GM18858 (cell line): ENCODE measurements at regions not wholly inside any gene's neighbourhood (a gene's known extent, or its start where the extent isn't known, plus 50 kb on each side); places are given as distances from the start of the nearest gene placed in this dataset.
A peak's percentile ranks its signal among the peaks of the same experiment; 100 is the strongest.

Source experiments
- ATAC-seq: cut with Tn5 transposase; IDR thresholded peaks from one replicate; pipeline ENCODE4 v1.9.1; 2021; ENCODE audit not compliant: unreplicated experiment

- no peak for ATAC-seq
Observed at GRCh38 chr14:100638211-100638855, 51.1 kb upstream of the BEGAIN start.

- ATAC-seq = no peak
Observed at GRCh38 chr14:100639280-100639679, 52.1 kb upstream of the BEGAIN start.

DNA sequence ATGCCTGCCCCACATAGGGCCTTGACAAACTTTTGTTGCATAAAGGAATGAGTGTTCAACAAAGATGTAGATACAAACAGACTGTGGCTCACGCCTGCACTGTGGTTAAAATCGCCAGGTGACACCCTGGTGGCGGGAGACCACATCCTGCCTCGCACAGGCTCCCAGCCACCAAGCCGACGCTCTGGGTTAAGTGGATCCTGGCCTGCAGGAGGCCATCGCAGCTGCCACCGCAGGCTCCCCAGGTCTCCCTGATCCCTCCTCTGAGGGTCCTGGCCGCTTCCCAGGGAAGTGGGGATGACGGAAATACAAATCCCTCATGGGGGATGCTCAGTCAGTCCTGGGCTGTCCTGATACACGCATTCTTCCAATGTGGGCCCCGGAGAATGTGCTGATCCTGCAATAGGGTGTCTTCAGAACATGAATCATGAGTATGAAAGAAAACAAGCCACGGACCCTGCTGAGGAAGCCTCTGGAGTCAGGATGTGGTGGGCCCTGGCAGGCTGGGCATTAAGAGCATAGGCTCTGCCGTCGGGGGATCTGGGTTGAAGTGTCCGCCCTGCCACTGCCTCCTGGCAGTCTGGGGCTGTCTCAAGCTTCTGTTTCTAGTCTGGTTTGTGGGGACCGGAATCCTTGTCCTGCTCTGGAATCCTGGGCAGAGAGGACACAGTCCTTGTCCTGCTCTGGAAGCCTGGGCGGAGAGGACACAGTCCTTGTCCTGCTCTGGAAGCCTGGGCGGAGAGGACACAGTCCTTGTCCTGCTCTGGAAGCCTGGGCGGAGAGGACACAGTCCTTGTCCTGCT is 53.5 kb upstream of the BEGAIN start:
- ATAC-seq = peak; percentile 92

DNA sequence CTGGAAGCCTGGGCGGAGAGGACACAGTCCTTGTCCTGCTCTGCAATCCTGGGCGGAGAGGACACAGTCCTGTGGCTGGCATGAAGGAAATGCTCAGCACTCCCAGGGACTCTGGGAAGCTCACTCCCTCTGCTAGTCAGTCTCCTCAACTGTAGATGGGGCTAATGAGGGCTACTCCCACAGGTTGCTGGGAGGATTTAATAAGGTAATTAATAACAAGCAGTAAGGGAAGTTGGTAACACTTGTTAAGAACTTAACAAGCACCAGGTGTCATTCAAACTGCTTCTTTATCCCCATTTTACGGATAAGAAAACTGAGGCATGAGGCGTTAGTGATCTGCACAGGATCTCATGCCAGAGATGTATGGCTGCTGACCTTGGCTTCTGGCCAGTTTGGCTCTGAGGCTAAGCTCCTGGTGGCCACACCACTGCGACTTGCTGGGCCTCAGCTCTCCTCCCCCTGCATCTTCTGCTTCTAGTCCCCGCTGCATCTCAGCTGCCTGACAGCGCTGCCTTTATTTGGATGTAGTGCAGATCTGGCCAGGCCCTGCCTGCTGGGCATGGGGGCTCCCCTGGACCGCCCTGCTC is 54.1 kb upstream of the BEGAIN start:
- no peak for ATAC-seq

- no peak for ATAC-seq
Observed at GRCh38 chr14:100643426-100643825, 56.2 kb upstream of the BEGAIN start.

DNA sequence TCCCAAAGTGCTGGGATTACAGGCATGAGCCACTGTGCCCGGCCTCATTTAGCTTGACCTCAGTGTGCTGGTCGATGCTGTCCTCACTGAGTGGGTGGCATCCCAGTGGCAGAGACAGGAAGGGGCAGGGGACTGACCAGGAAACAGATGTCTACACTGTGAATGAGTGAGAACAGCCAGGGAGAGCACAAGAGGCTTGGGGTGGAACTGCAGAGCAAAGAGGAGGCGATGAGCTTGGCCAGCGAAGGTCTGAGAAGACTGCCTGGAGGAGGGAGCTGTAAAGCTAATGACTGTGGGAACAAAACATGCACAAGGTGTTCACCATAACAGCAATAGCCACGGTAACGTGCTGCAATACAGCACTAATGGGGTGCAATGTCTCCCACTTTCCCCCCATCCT is 57.2 kb upstream of the BEGAIN start:
- ATAC-seq = no peak

DNA sequence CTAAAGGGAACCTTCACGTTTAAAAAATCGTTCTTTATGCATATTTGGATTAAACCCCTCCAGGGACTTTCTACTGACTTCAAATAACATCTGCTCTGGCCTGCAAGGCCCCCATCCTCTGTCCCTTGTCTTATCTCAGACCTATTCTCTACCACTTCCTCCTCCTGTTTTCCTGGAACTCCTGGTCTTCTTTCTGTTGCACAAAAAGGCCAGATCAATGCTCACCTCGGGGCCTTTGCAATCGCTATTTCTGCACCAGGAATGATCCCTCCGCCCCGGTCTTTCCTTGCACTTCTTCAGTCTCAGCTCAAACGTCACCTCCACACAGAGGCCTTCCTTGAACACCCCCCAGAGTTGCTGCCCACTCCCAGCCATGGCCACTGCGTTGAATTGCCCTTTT is 57.6 kb upstream of the BEGAIN start:
- no peak for ATAC-seq

GRCh38 chr14:100645196-100645981 is 58.2 kb upstream of the BEGAIN start:
- no peak for ATAC-seq

DNA sequence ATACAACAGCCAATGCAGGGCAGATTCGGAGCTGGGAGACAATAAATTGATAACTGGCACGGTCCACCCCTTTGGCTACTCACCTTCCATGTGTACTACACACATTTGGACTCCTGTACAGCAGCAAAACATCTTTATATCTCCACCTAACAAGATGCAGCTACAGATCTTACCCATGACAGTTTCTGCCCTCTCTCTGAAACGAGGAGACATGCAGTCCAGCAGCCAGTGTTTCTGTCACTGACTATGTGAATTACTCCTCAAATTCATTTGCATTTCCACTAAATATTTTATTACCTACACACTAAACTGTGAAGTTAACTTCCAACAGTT is 58.7 kb upstream of the BEGAIN start:
- ATAC-seq = no peak

DNA sequence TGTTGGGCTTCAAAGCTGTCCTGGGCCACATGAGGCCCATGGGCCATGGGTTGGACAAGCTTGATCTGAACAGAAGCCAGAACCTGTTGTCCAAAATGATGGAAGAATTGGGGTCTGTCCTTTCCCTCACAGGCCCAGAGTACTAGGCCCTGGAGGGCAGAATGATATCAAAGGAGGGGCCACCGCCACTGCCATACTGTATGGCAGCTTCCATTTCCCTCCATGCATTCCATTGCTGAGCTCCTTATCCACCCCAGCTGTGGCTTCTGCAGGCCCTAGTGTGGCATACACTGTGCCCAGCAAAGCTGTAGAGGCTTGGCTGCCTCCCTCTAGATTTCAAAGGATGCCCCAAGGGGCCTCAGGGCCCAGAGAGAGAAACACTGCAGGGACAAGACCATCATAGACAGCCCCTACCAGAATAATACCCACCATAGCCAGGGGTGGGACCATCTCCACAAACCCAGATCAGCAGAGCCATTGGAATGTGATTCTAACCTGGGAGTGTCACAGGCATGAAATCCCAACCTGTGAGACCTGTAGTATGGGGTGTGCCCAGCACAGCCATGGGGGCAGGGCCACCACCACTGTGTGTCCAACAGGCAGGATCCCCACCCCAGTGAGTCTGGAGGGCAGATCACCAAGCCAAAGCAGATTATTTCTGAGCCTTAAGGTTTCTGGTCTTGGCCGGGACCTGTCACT is 61.4 kb upstream of the BEGAIN start:
- ATAC-seq = no peak

- no peak for ATAC-seq
Observed at GRCh38 chr14:100649173-100649519, 61.9 kb upstream of the BEGAIN start.

DNA sequence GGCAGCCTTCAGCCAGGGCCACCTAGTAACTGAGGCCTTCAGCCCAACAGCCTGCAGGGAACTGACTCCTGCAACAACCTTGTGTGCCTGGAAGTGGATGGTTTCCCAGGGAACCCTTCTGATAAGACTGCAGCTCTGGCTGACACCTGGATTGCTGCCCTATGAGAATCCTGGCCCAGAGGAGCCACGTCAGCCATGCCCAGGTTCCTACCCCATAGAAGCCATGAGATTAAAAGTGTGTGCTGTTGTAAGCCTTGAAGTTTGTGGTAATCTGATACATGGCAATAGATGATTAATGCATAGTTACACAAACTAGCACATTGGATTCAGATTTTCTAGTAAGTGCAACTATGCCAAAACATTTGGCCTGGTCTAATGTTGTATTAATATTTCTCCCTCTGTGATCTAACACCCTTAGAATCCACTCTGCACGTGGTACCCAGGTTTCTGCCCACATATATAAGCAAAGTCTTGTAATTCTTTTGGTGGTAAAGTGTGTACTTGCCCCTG is 64.8 kb upstream of the BEGAIN start:
- no peak for ATAC-seq

DNA sequence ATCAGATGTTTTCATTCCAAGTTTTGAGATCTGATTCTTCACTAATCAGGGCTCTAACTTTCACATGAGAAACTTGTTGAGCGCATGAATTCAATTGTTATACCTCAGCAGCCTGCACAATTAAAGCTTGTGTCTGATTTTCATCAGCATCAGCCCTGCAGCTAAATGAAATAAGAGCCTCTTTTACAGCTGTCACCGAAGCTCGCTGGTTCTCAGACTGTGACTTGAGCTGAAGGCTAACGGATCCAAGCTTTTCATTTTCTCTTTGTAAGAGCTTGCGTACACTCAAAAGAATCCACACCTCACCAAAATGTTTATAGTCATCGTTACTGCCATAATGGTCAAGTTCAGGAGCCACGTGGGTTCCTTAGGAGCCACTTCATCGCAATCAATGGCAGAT is 65.5 kb upstream of the BEGAIN start:
- ATAC-seq = no peak

- ATAC-seq = no peak
Observed at GRCh38 chr14:100653409-100653808, 66.2 kb upstream of the BEGAIN start.

DNA sequence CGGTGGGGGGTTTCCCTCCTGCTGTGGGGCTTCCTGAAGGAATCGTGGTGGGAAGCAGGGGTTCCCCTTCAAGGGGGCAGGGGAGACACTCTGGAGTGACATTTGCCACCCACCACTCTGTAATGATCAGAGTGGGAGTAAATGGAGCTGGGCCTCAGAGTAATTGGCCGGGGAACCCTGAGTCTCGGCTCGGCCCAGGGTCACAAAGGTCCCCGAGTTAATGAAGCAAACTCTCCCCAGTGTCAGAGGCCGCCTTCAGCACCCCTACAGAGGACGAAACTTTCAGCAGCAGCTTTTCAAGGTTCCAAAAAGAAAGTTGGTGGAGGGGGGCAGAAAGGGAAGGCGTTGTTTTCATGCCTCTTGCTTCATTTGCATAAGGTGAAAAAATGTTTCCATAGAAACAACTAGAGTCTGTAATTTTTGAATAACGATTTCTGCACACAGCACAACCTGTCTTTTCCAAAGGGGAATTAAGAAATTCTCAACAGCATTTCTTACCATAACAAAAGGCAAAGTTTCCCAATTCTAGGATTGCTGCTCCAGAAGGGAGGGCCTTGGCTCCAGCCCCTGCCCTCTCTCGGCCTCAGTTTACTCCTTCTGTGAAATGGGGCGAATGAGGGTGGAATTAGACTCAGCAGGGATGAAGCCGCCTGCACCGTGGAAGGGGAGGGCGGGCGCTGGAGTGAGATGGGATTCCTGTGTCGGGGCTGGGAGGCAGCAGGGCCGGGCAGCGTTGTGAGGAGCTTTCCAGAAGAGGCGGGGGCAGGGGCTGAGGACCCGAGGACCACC is 67.0 kb upstream of the BEGAIN start:
- ATAC-seq = no peak

GRCh38 chr14:100654814-100655740 is 67.9 kb upstream of the BEGAIN start:
- no peak for ATAC-seq

DNA sequence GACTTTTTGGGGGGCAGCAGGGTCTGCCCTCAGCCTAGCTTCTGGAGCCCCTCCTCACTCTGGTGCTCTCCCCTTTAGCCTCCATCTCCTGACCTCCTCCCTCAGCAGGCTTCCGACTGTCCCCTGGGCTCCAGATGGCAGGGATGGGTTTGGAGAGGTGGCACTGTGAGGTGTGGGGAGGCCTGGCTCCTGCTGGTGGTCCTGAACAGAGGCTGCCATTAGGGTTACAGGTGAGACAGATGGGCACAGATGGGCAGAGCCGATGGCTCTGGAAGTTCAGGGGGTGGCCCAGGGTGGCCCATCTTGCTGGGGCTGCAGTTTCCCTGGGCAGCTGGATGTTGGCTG is 68.5 kb upstream of the BEGAIN start:
- no peak for ATAC-seq

- no peak for ATAC-seq
Observed at GRCh38 chr14:100656996-100657395, 69.7 kb upstream of the DLK1 start.

GRCh38 chr14:100657780-100658179 is 68.9 kb upstream of the DLK1 start:
- ATAC-seq = no peak
